NT2/D1 (cell line): ENCODE measurements at regions not wholly inside any gene's neighbourhood (a gene's known extent, or its start where the extent isn't known, plus 50 kb on each side); places are given as distances from the start of the nearest gene placed in this dataset.

ENCODE experiments used
- SUZ12 ChIP-seq: IDR thresholded peaks from 2 replicates; pipeline ENCODE4 v1.6.1; 2011; ENCODE audit not compliant: insufficient read length, insufficient read depth; ENCODE audit errors: extremely low read depth
- YY1 ChIP-seq: IDR thresholded peaks from 2 replicates; pipeline ENCODE4 v1.6.1; 2011; ENCODE audit not compliant: insufficient read length, insufficient read depth
- ZNF274 ChIP-seq: IDR thresholded peaks from 2 replicates; pipeline ENCODE4 v1.6.1; 2011; ENCODE audit warnings: mild to moderate bottlenecking, low read depth, low read length

DNA sequence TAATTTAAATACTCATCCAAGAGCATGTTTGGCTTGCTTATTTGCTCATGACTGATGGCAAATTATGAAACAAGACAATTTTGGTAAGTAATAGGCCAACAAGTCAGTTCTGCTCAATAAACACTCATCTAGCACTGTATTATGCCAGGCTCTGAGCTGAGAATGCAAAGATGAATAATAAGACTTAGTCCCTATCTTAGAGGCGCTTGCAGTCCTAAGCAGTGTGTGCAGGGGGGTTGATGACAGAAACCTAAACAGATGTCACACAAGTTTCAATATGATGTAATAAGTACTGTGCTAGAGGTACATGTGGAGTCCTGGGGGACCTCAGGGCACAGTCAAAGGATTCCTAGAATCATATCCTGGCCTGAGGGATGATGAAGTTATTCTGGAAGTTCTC, 287.6 kb upstream of the ADRA1B start:
- TF ChIP-seq YY1 (no peak), ZNF274 (no peak), SUZ12 (no peak)
